Neuronal stem cell (in vitro differentiated cells): ENCODE measurements at regions not wholly inside any gene's neighbourhood (a gene's known extent, or its start where the extent isn't known, plus 50 kb on each side); places are given as distances from the start of the nearest gene placed in this dataset.
A peak's percentile ranks its signal among the peaks of the same experiment; 100 is the strongest.

ENCODE experiments used
- DNase-seq: peaks from one replicate; pipeline ENCODE4 v3.0.0-alpha.2; 2013; ENCODE audit warnings: low spot score
- H2AFZ ChIP-seq: one replicate; pipeline ENCODE4 v1.6.1; 2013; ENCODE audit warnings: mild to moderate bottlenecking, low read length, inconsistent platforms
- H2AK5ac ChIP-seq: 2 replicates; pipeline ENCODE4 v1.6.1; 2013; ENCODE audit warnings: low read depth, mild to moderate bottlenecking, inconsistent platforms, low read length, moderate library complexity, mixed read lengths
- H2BK120ac ChIP-seq: 2 replicates; pipeline ENCODE4 v1.6.1; 2013; ENCODE audit warnings: low read depth, mild to moderate bottlenecking, inconsistent platforms, low read length, moderate library complexity, mixed read lengths
- H2BK12ac ChIP-seq: one replicate; pipeline ENCODE4 v1.6.1; 2013; ENCODE audit warnings: low read length, inconsistent platforms
- H2BK15ac ChIP-seq: 2 replicates; pipeline ENCODE4 v1.6.1; 2013; ENCODE audit warnings: mild to moderate bottlenecking, low read length, inconsistent platforms, mixed read lengths
- H2BK5ac ChIP-seq: one replicate; pipeline ENCODE4 v1.6.1; 2013; ENCODE audit warnings: inconsistent platforms, mild to moderate bottlenecking, low read length, moderate library complexity
- H3K14ac ChIP-seq: one replicate; pipeline ENCODE4 v1.6.1; 2013; ENCODE audit warnings: low read length, inconsistent platforms
- H3K18ac ChIP-seq: 2 replicates; pipeline ENCODE4 v1.6.1; 2013; ENCODE audit warnings: low read length, inconsistent platforms
- H3K23ac ChIP-seq: 2 replicates; pipeline ENCODE4 v1.6.1; 2013; ENCODE audit warnings: low read depth, mild to moderate bottlenecking, mixed read lengths, low read length, inconsistent platforms; ENCODE audit not compliant: poor library complexity
- H3K27ac ChIP-seq: replicated peaks from 3 replicates; pipeline ENCODE4 v1.5.1; 2013; ENCODE audit warnings: low read length, inconsistent platforms
- H3K27me3 ChIP-seq, 3 experiments: 2 replicates each; pipeline ENCODE4 v1.6.1; 2013; ENCODE audit warnings: low read length in 3 of 3, mild to moderate bottlenecking in 2 of 3, inconsistent platforms in 1 of 3, low read depth in 1 of 3, mixed read lengths in 1 of 3, moderate library complexity in 1 of 3; ENCODE audit not compliant: control insufficient read depth in 3 of 3, insufficient read depth in 3 of 3
- H3K36me3 ChIP-seq, 2 donors: replicated peaks in 1 of 2; 2 replicates each; pipeline ENCODE4 v1.6.1; 2013; ENCODE audit warnings: low read length in 2 of 2; ENCODE audit not compliant: control insufficient read depth in 2 of 2, insufficient read depth in 2 of 2
- H3K4ac ChIP-seq: 2 replicates; pipeline ENCODE4 v1.6.1; 2013; ENCODE audit warnings: inconsistent platforms, mild to moderate bottlenecking, low read length, moderate library complexity
- H3K4me1 ChIP-seq, 2 donors: 1 replicate in 1 of 2; 2 replicates in 1 of 2; pipeline ENCODE4 v1.6.1; 2013; ENCODE audit warnings: low read length in 2 of 2, low read depth in 1 of 2; ENCODE audit not compliant: control insufficient read depth in 2 of 2, insufficient read depth in 1 of 2
- H3K4me2 ChIP-seq: one replicate; pipeline ENCODE4 v1.6.1; 2013; ENCODE audit warnings: mild to moderate bottlenecking, low read length, inconsistent platforms; ENCODE audit not compliant: insufficient read depth, poor library complexity, severe bottlenecking
- H3K4me3 ChIP-seq, 2 donors: 2 replicates each; pipeline ENCODE4 v1.5.1; 2013; ENCODE audit warnings: low read length in 2 of 2, mild to moderate bottlenecking in 2 of 2, inconsistent platforms in 1 of 2, moderate library complexity in 1 of 2
- H3K79me1 ChIP-seq: one replicate; pipeline ENCODE4 v1.6.1; 2013; ENCODE audit warnings: low read depth, mild to moderate bottlenecking, inconsistent platforms, low read length, moderate library complexity
- H3K9ac ChIP-seq: one replicate; pipeline ENCODE4 v1.6.1; 2013; ENCODE audit warnings: mild to moderate bottlenecking, low read depth, low read length, inconsistent platforms; ENCODE audit not compliant: poor library complexity
- H3K9me3 ChIP-seq, 2 donors: replicated peaks in 1 of 2; 2 replicates each; pipeline versions ENCODE3 to v1.6.1; 2013; ENCODE audit warnings: low read length in 2 of 2, mild to moderate bottlenecking in 2 of 2, inconsistent platforms in 1 of 2, low read depth in 1 of 2, mixed read lengths in 1 of 2, moderate library complexity in 1 of 2; ENCODE audit not compliant: control insufficient read depth in 2 of 2, insufficient read depth in 1 of 2
- H4K8ac ChIP-seq: one replicate; pipeline ENCODE4 v1.6.1; 2013; ENCODE audit warnings: low read depth, mild to moderate bottlenecking, inconsistent platforms, low read length, moderate library complexity
- H4K91ac ChIP-seq: one replicate; pipeline ENCODE4 v1.6.1; 2013; ENCODE audit warnings: low read length, low read depth, mild to moderate bottlenecking, inconsistent platforms; ENCODE audit not compliant: poor library complexity
- WGBS, 2 donors: extraction: QIAGEN DNeasy Blood & Tissue Kit; methylation state at CpG; one replicate each; pipeline ENCODE4 v1.1.7; 2013; ENCODE audit warnings: missing lambda C conversion rate in 2 of 2, mixed read lengths in 1 of 2; ENCODE audit not compliant: insufficient read length in 2 of 2, insufficient replicate concordance in 1 of 2; ENCODE audit errors: extremely low coverage in 2 of 2; 5-methylcytosine and 5-hydroxymethylcytosine counted together

- no peak overlapping the region for H3K14ac ChIP-seq
- no peak overlapping the region for H3K18ac ChIP-seq
- no peaks in the 10 kb centered on the region for H3K9me3 ChIP-seq
- no peak overlapping the region for H2BK12ac ChIP-seq
- H3K27ac ChIP-seq = no peak overlapping the region
- H3K79me1 ChIP-seq = no peaks in the 10 kb centered on the region
- H3K4me2 ChIP-seq = no peak overlapping the region
- no peak overlapping the region for H2BK15ac ChIP-seq
- no peak overlapping the region for H2AK5ac ChIP-seq
- no peak overlapping the region for H3K4me3 ChIP-seq
- H3K9ac ChIP-seq = no peak overlapping the region
- WGBS, 2 donors = no CpG with 5 or more reads among the region's 2 CpGs
- H4K8ac ChIP-seq = no peak overlapping the region
- H3K36me3 ChIP-seq = no peaks in the 10 kb centered on the region
- no peak overlapping the region for H4K91ac ChIP-seq
- H3K27me3 ChIP-seq = no peaks in the 10 kb centered on the region
- H3K23ac ChIP-seq = no peak overlapping the region
- no peak overlapping the region for H2AFZ ChIP-seq
- H3K4ac ChIP-seq = no peak overlapping the region
- DNase-seq = no peak
- no peak overlapping the region for H2BK5ac ChIP-seq
- peaks cover 4 to 5% of the 10 kb centered on the region in 2 donors for H3K4me1 ChIP-seq
- H2BK120ac ChIP-seq = no peak overlapping the region
These were observed 340.6 kb downstream of the GJA1 start for GRCh38 chr6:121776054-121776453.

DNA sequence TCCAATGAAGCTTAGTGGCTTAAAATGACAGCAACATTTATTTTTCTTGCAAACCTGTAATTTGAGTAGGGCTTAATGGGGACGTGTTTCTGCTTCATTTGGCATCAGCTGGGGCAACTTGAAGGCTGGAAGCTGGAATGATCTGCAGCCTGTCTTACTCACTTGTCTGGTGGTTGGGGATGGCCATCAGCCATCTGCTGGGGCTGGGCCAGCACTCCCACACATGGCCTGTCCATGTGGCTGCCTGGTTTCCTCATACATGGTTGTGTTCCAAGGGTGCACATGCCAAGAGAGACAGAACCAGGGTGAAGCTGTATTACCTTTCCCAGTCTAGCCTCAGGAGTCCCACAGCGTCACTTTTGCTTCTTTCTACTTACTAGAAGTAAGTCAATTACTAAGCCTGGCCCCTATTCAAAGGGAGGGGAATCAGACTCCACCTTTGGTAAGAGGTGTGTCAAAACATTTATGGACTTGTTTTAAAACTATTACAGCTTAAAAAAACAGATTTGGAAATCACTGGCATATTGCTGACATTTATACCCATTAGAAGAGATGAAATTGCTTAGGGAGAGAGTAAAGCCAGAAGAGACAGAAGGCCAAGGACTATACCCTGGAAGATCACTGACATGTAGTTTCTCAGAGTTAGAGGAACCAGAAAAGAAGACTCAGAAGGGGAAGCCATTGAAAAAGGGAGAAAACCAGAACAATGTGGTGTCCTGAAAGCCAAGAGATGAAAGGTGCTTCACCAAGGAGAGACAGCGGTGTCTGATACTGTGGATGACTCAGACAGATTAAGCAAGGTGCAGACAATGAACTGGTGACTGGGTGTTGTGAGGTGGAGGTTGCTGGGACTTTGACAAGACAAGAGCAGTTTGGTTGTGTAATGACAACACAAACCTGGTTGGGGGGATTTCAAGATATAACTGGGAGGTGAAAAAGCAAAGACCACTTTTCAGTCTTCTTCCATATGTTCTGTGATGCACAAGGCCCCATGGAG is 345.2 kb downstream of the GJA1 start:
- Histone ChIP-seq H3K23ac (no peak overlapping the region), H4K8ac (no peak overlapping the region), H2BK15ac (no peak overlapping the region), H2AK5ac (no peak overlapping the region), H3K4me2 (no peak overlapping the region), H3K4ac (no peak overlapping the region), H3K18ac (peak overlapping the region; percentile 19), H3K4me3 (no peak overlapping the region), H2BK12ac (no peak overlapping the region), H2BK120ac (no peak overlapping the region), H4K91ac (no peak overlapping the region), H3K14ac (no peak overlapping the region), H3K9me3 (no peaks in the 10 kb centered on the region), H3K27me3 (no peaks in the 10 kb centered on the region), H3K79me1 (no peaks in the 10 kb centered on the region), H3K9ac (no peak overlapping the region), H3K27ac (no peak overlapping the region), H2BK5ac (no peak overlapping the region), H3K4me1 (peaks cover 0 to 5% of the 10 kb centered on the region in 2 donors), H3K36me3 (no peaks in the 10 kb centered on the region), H2AFZ (no peak overlapping the region)
- DNase-seq = no peak
- WGBS, 2 donors = no CpG with 5 or more reads among the region's 3 CpGs

DNA sequence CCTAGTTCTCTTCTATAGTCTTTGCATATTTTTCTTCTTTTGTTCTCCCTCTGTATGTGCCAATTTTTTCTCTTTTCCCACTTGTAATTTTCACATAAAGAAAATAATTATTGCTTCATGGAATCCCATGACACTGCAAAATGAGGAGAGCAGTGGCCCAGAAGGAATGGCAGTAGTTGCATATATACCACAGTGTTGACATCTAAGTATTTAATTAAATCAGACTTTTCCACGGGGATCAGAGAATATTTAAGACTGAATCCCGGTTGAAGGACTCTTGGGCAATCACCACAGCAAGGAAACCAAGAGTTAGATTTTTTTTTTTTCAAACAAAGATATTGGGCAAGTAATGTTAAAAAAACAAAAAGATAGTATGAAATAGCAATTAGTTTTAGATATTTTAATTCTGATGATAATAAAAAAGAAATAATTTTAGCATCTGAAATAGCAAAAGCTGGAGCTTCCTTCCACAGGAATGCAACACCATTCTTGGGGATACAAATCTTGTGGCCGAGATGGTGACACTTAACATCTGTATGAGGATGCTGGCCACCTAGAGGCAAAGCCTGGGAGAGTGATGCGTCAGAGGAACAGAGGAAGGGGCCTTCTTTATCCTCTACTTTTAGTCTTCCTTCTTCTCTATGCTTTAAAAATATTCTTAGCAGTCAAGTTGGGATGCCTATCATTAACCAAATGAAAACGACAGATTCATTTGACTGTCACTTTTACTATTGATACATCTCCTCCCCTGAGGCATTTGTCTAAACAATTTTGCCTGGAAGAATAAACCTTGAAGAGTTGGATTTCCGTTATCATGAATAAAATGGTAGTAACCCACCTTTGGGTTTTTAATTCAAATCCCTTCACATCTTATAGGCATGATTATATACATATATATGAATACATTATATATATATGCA is 356.2 kb downstream of the GJA1 start:
- Histone ChIP-seq H3K27ac (no peak overlapping the region), H3K27me3 (no peaks in the 10 kb centered on the region), H2AFZ (no peak overlapping the region), H3K4me1 (no peaks in the 10 kb centered on the region), H2AK5ac (no peak overlapping the region), H3K18ac (no peak overlapping the region), H3K79me1 (no peaks in the 10 kb centered on the region), H3K4me3 (no peak overlapping the region), H2BK15ac (no peak overlapping the region), H4K8ac (no peak overlapping the region), H3K14ac (no peak overlapping the region), H3K9me3 (peaks cover 0 to 3% of the 10 kb centered on the region in 2 donors), H3K23ac (no peak overlapping the region), H3K9ac (no peak overlapping the region), H4K91ac (no peak overlapping the region), H2BK5ac (no peak overlapping the region), H3K4ac (no peak overlapping the region), H2BK120ac (no peak overlapping the region), H3K36me3 (no peaks in the 10 kb centered on the region), H3K4me2 (no peak overlapping the region), H2BK12ac (no peak overlapping the region)
- no CpG with 5 or more reads among the region's 6 CpGs for WGBS, 2 donors
- DNase-seq = no peak

DNA sequence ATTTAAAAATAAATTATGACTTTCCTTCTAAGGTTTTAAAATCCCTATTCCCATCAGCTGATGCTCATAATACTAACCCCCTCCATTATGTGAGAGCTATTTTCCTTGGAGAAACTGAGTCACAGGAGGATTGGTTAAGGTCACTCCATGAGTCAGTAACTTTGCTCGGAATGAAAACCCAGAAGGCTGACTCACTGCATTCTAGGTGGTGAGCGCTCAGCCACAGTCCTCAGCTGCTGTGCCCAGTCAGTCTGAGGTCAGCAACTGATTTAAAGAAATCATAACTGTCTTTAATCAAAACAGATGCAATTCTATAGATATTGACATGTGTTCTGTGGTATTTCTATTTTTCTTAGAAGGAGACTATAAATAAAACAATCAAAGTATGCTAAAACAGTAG is 359.2 kb downstream of the GJA1 start:
- H3K9me3 ChIP-seq = peaks cover 0 to 9% of the 10 kb centered on the region in 2 donors
- WGBS, 2 donors = no CpG with 5 or more reads among the region's 2 CpGs
- H3K36me3 ChIP-seq = no peaks in the 10 kb centered on the region
- H3K4ac ChIP-seq = no peak overlapping the region
- no peak overlapping the region for H3K18ac ChIP-seq
- no peaks in the 10 kb centered on the region for H3K79me1 ChIP-seq
- H3K4me1 ChIP-seq = no peaks in the 10 kb centered on the region
- no peak overlapping the region for H4K91ac ChIP-seq
- H3K9ac ChIP-seq = no peak overlapping the region
- no peak overlapping the region for H3K27ac ChIP-seq
- no peak overlapping the region for H4K8ac ChIP-seq
- no peaks in the 10 kb centered on the region for H3K27me3 ChIP-seq
- DNase-seq = no peak
- H2BK12ac ChIP-seq = no peak overlapping the region
- no peak overlapping the region for H2BK15ac ChIP-seq
- H2BK5ac ChIP-seq = no peak overlapping the region
- H2AFZ ChIP-seq = no peak overlapping the region
- H3K23ac ChIP-seq = no peak overlapping the region
- H2AK5ac ChIP-seq = no peak overlapping the region
- no peak overlapping the region for H3K4me2 ChIP-seq
- H2BK120ac ChIP-seq = no peak overlapping the region
- no peak overlapping the region for H3K4me3 ChIP-seq
- H3K14ac ChIP-seq = no peak overlapping the region
